ENCODE measurements at regions not wholly inside any gene's neighbourhood (a gene's known extent, or its start where the extent isn't known, plus 50 kb on each side); places are given as distances from the start of the nearest gene placed in this dataset.

DNA sequence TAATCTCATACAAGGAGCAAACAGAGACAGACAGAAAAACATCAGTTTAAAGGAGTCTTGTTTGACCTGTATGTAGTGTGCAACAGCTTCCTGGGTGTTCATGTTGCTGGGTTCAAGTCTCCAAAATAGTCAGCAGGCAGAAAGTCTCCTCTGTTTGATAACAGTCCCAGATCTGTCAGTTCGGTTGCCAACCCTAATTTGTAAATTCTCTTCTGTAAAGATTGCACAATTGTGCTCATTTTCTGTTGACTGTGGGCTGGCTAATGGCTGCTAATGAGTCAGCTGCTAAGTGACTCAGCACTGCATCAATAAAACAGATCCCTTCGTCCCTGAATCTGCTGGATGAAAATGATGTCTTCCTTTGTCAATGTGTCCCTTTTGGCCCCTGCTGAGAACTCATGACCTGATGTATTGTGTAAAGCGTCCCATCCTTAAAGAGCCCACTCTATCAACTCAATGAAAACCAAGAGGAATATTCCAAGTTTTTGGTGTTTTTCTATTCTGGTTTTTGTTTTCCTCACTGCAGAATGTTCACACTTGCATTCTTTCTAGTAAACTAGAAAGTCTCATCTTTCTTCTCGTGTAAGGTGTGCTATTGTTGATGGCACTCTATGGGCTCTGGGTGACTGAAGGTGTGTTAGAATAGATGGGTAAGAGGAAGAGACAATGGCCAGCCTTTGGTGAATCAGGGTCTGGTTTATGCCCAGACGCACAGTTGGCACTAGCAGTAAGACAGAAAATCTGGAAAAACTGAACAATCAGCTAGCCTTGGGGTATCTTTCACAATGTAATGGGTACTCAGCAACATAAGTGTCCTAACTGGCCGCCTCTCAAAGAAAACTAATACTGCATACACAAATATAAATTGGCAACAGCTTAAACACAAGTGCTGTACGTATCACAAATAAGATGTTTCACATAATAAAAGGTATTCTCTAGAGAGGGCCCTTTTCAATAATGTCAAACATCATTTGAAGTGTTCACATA lies 75.1 kb upstream of the SIPA1L2 start:
- Histone ChIP-seq H3K27me3 (ENCODE audit: control insufficient read depth, insufficient read depth, low read length) (no peaks in the 10 kb centered on the region), H3K4me2 (ENCODE audit: extremely low read depth, insufficient read depth, low read length) (peak overlapping the region; percentile 46), H3K4me1 (ENCODE audit: control insufficient read depth, extremely low read depth, insufficient read depth, low read length) (peaks cover 5% of the 10 kb centered on the region), H3K9me3 (ENCODE audit: control insufficient read depth, insufficient read depth, low read depth, low read length) (no peaks in the 10 kb centered on the region), H4K20me1 (ENCODE audit: control insufficient read depth, extremely low read depth, insufficient read depth, low read length) (no peaks in the 10 kb centered on the region), H3K4me3 (replicated peaks in 1 of 4; ENCODE audit: control extremely low read depth in 1 of 4, insufficient read depth in 1 of 4, low read depth in 3 of 4, low read length in 4 of 4) (no peak overlapping the region), H3K9ac (ENCODE audit: insufficient read depth, low read length) (no peak overlapping the region), H3K36me3 (ENCODE audit: control insufficient read depth, insufficient read depth, low read length) (no peaks in the 10 kb centered on the region), H2AFZ (ENCODE audit: low read length) (no peak overlapping the region), H3K79me2 (ENCODE audit: control insufficient read depth, insufficient read depth, low read length) (no peaks in the 10 kb centered on the region), H3K27ac (ENCODE audit: insufficient read depth, low read length) (peak overlapping the region; percentile 9)
- peak; percentile 92 to 93 for DNase-seq (ENCODE audit: low read depth in 2 of 2)
- TF ChIP-seq, protein P1, sequence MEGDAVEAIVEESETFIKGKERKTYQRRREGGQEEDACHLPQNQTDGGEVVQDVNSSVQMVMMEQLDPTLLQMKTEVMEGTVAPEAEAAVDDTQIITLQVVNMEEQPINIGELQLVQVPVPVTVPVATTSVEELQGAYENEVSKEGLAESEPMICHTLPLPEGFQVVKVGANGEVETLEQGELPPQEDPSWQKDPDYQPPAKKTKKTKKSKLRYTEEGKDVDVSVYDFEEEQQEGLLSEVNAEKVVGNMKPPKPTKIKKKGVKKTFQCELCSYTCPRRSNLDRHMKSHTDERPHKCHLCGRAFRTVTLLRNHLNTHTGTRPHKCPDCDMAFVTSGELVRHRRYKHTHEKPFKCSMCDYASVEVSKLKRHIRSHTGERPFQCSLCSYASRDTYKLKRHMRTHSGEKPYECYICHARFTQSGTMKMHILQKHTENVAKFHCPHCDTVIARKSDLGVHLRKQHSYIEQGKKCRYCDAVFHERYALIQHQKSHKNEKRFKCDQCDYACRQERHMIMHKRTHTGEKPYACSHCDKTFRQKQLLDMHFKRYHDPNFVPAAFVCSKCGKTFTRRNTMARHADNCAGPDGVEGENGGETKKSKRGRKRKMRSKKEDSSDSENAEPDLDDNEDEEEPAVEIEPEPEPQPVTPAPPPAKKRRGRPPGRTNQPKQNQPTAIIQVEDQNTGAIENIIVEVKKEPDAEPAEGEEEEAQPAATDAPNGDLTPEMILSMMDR (conservative IDR thresholded peaks at IDR 0.05 in 1 of 2, IDR thresholded peaks at IDR 0.05 in 1 of 2; ENCODE audit: low read depth in 1 of 2, low read length in 2 of 2), result no peak
- TF ChIP-seq EZH2 (IDR thresholded peaks at IDR 0.05; ENCODE audit: low read length, missing control alignments), result no peak

DNA sequence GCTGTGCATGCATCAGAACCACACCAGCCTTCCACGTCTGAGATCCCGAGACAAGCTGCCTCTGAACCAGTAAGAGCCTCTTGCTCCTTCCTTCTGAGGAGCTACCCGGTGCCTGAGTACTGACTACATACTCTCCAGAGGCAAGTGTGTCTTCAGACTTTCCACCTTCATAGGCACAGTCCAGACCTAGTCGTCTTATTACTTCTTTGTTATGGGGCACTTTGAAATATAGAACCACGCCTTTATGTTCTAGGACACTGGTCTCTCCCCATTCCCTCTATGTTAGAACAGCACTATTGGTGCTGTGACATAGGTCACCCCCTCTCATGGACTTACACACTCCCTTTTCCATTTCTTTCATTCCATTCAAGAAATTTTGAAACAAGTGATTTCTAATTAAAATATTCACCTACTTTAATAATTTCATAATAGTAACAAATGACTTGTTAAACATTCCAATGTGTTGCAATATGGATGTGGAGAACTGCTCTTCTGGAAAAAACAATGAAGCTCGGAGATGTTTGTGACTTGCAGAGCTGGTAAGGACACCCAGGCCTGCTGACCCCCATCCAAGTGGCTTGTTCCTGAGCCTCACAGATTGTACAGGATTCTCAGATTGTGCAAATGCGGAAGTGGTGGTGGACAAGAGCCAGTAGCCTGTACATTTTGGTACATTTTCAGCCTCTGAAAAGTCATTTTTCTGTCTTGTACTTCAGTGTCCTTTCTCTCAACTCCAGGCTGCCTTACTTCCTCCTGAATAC lies 76.1 kb upstream of the SIPA1L2 start:
- DNase-seq (ENCODE audit: low read depth in 2 of 2), result peak in 1 of 2 donors; percentile 57
- Histone ChIP-seq H2AFZ (ENCODE audit: low read length) (no peak overlapping the region), H3K27ac (ENCODE audit: insufficient read depth, low read length) (no peak overlapping the region), H3K4me1 (ENCODE audit: control insufficient read depth, extremely low read depth, insufficient read depth, low read length) (peaks cover 5% of the 10 kb centered on the region), H3K4me3 (replicated peaks in 1 of 4; ENCODE audit: control extremely low read depth in 1 of 4, insufficient read depth in 1 of 4, low read depth in 3 of 4, low read length in 4 of 4) (no peak overlapping the region), H3K36me3 (ENCODE audit: control insufficient read depth, insufficient read depth, low read length) (no peaks in the 10 kb centered on the region), H3K4me2 (ENCODE audit: extremely low read depth, insufficient read depth, low read length) (no peak overlapping the region), H4K20me1 (ENCODE audit: control insufficient read depth, extremely low read depth, insufficient read depth, low read length) (no peaks in the 10 kb centered on the region), H3K27me3 (ENCODE audit: control insufficient read depth, insufficient read depth, low read length) (no peaks in the 10 kb centered on the region), H3K79me2 (ENCODE audit: control insufficient read depth, insufficient read depth, low read length) (no peaks in the 10 kb centered on the region), H3K9me3 (ENCODE audit: control insufficient read depth, insufficient read depth, low read depth, low read length) (no peaks in the 10 kb centered on the region), H3K9ac (ENCODE audit: insufficient read depth, low read length) (no peak overlapping the region)
- no peak for TF ChIP-seq EZH2 (IDR thresholded peaks at IDR 0.05; ENCODE audit: low read length, missing control alignments)
- TF ChIP-seq, protein P1 (conservative IDR thresholded peaks at IDR 0.05 in 1 of 2, IDR thresholded peaks at IDR 0.05 in 1 of 2; ENCODE audit: low read depth in 1 of 2, low read length in 2 of 2), result no peak

DNA sequence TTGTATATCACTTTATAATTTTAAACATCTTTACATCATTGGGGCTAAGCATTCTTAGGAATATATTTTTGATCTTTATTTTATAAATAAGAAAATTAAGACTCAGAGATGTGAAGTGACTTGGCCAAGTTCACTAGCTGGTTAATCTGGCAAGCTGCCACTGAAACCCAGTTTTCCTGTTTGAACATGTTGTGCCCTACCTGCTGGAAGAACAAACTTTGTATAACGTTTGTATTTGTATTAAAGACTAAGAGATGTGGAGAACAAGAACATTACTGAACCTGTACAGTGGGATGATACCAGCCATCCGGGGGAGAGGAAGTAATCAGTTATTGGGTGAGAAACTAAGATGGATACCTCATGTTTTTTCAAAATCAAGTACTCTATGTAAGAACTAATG lies 77.2 kb upstream of the SIPA1L2 start:
- Histone ChIP-seq H4K20me1 (ENCODE audit: control insufficient read depth, extremely low read depth, insufficient read depth, low read length) (no peaks in the 10 kb centered on the region), H3K4me1 (ENCODE audit: control insufficient read depth, extremely low read depth, insufficient read depth, low read length) (peaks cover 5% of the 10 kb centered on the region), H3K79me2 (ENCODE audit: control insufficient read depth, insufficient read depth, low read length) (no peaks in the 10 kb centered on the region), H3K4me2 (ENCODE audit: extremely low read depth, insufficient read depth, low read length) (no peak overlapping the region), H3K27ac (ENCODE audit: insufficient read depth, low read length) (no peak overlapping the region), H3K9ac (ENCODE audit: insufficient read depth, low read length) (no peak overlapping the region), H3K9me3 (ENCODE audit: control insufficient read depth, insufficient read depth, low read depth, low read length) (no peaks in the 10 kb centered on the region), H3K4me3 (replicated peaks in 1 of 4; ENCODE audit: control extremely low read depth in 1 of 4, insufficient read depth in 1 of 4, low read depth in 3 of 4, low read length in 4 of 4) (no peak overlapping the region), H3K36me3 (ENCODE audit: control insufficient read depth, insufficient read depth, low read length) (no peaks in the 10 kb centered on the region), H3K27me3 (ENCODE audit: control insufficient read depth, insufficient read depth, low read length) (no peaks in the 10 kb centered on the region), H2AFZ (ENCODE audit: low read length) (no peak overlapping the region)
- TF ChIP-seq, protein P1 (conservative IDR thresholded peaks at IDR 0.05 in 1 of 2, IDR thresholded peaks at IDR 0.05 in 1 of 2; ENCODE audit: low read depth in 1 of 2, low read length in 2 of 2), result no peak
- no peak for TF ChIP-seq EZH2 (IDR thresholded peaks at IDR 0.05; ENCODE audit: low read length, missing control alignments)
- no peak for DNase-seq (ENCODE audit: low read depth in 2 of 2)

Data from fibroblast of lung (primary cell).